ENCODE measurements at regions not wholly inside any gene's neighbourhood (a gene's known extent, or its start where the extent isn't known, plus 50 kb on each side); places are given as distances from the start of the nearest gene placed in this dataset.

DNA sequence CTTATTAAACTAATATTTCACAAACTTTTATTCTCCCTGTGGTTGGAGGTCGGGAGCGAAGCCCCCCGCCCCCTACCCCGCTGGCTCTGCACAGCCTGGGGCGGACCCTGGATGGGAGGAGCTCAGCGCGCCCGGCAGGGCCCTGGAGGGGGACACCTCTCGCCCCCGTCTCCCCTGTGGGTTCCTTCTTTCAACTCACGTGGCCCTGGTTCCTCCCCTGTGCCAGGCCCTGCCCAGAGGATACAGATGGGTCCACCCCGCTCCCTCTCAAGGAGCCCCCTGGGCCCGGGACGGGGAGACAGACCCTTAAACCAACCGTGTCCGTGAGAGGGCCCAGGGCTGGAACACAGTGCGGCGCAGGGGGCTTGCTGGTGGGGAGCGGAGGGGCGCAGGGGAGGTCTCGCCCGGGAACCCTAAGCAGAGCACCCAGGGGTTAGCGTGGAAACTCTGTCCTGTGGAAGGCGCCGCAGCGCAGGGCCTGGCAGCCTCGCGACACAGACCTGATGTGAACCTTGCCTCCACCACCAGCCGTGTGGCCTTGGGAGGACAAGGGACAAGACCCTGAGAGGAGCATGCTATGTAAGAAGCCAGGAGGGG lies 103.7 kb upstream of the MVB12B start:
- TF ChIP-seq, protein P1, sequence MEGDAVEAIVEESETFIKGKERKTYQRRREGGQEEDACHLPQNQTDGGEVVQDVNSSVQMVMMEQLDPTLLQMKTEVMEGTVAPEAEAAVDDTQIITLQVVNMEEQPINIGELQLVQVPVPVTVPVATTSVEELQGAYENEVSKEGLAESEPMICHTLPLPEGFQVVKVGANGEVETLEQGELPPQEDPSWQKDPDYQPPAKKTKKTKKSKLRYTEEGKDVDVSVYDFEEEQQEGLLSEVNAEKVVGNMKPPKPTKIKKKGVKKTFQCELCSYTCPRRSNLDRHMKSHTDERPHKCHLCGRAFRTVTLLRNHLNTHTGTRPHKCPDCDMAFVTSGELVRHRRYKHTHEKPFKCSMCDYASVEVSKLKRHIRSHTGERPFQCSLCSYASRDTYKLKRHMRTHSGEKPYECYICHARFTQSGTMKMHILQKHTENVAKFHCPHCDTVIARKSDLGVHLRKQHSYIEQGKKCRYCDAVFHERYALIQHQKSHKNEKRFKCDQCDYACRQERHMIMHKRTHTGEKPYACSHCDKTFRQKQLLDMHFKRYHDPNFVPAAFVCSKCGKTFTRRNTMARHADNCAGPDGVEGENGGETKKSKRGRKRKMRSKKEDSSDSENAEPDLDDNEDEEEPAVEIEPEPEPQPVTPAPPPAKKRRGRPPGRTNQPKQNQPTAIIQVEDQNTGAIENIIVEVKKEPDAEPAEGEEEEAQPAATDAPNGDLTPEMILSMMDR (IDR thresholded peaks at IDR 0.05), result no peak
- no peak for TF ChIP-seq POLR2A (IDR thresholded peaks at IDR 0.05)
- Histone ChIP-seq H3K4me1 (no peaks in the 10 kb centered on the region), H3K27ac (no peak overlapping the region), H3K27me3 (peaks cover 0 to 8% of the 10 kb centered on the region in 2 donors), H3K9me3 (no peaks in the 10 kb centered on the region), H3K4me3 (no peak overlapping the region), H3K36me3 (no peaks in the 10 kb centered on the region)
- DNase-seq, result no peak

DNA sequence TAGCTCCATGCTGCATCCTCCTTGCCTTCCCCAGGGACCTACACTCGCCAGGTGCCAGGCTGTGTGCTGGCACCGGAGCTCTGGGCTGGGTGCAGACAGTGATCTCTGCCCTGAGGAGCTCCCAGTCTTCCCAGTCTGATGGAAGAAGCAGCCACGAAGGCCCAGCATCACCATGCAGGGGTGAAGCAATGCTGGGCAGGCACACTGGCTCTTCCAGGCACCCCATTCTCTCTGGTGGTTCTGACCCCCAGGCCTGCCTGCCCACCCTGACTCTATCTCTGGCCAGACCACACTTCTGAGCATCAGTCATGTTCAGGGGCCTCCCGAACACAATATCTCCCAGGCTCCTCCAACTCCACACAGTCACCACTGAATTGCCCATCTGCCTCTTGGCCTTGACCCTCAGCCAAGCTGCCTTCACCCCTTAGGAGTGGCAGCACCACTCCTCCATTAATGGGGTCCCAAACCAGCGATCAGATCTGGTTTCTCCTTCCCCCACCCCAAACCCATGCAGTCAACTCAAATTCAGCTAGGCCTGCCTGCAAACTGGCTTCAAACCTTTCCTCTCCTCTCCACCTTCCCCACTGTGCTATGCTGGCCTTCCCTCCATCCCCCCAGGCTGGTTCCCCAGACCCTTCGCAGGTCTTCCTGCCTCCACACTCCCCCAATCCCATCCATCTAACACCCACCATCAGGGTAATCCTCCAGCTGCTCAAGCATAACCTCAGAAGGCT lies 102.7 kb upstream of the MVB12B start:
- H3K27ac ChIP-seq, result no peak overlapping the region
- no peak overlapping the region for H3K4me3 ChIP-seq
- no peaks in the 10 kb centered on the region for H3K36me3 ChIP-seq
- no peak for DNase-seq
- H3K4me1 ChIP-seq, result no peaks in the 10 kb centered on the region
- TF ChIP-seq POLR2A (IDR thresholded peaks at IDR 0.05), result no peak
- TF ChIP-seq, protein P1 (IDR thresholded peaks at IDR 0.05), result no peak
- peaks cover 0 to 8% of the 10 kb centered on the region in 2 donors for H3K27me3 ChIP-seq
- H3K9me3 ChIP-seq, result no peaks in the 10 kb centered on the region

DNA sequence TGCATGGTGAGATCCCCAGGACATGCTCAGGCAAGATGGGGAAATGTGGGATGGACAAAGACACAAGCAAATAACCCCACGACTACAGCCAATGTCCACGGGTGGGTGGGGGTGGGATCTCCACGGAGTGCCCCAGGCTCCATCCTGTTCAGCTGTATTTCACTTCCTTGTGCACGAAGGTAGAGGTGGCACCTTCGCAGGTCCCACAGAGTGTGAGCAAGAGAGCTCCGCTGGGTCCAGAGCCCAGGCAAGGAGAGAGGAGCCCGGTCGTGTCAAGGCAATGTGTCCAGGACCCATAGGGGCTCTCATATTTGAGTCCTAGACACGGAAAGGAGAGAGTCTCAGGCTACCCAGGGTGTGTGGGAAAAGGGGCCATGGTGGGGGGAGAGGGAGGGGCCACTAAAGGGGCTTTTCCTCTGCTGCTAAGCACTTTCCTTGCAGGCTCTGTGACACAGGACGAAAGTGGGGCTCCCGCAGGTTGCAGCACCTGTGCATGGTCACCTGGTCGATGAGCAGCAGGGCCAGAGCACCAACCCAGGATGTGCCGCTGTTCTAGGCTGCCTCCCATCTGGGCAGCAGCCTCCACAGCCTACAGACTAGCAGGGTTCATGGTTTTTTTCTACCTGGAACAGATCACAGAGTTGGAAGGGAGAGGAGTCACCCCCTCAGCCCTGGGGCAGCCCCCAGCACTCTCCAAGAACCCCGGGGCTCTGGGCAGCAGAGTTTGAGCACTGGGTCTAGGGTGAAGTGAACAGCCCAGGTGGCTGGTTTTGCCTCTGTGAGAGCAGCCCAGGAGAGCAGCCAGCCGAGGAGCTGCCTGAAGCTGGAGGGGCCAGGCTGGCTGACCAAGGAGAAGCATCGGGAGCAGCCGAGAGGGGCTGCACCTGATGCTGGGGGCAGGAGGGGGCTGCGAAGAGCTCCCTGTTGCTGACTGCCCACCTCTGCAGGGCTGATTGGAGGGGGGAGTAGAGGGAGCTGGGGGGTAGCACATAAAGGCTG lies 100.7 kb upstream of the MVB12B start:
- Histone ChIP-seq H3K4me1 (no peaks in the 10 kb centered on the region), H3K36me3 (no peaks in the 10 kb centered on the region), H3K27me3 (peaks cover 0 to 8% of the 10 kb centered on the region in 2 donors), H3K27ac (no peak overlapping the region), H3K4me3 (no peak overlapping the region), H3K9me3 (no peaks in the 10 kb centered on the region)
- DNase-seq, result peak in 1 of 3 donors; percentile 29
- TF ChIP-seq, protein P1 (IDR thresholded peaks at IDR 0.05), result no peak
- TF ChIP-seq POLR2A (IDR thresholded peaks at IDR 0.05), result no peak

DNA sequence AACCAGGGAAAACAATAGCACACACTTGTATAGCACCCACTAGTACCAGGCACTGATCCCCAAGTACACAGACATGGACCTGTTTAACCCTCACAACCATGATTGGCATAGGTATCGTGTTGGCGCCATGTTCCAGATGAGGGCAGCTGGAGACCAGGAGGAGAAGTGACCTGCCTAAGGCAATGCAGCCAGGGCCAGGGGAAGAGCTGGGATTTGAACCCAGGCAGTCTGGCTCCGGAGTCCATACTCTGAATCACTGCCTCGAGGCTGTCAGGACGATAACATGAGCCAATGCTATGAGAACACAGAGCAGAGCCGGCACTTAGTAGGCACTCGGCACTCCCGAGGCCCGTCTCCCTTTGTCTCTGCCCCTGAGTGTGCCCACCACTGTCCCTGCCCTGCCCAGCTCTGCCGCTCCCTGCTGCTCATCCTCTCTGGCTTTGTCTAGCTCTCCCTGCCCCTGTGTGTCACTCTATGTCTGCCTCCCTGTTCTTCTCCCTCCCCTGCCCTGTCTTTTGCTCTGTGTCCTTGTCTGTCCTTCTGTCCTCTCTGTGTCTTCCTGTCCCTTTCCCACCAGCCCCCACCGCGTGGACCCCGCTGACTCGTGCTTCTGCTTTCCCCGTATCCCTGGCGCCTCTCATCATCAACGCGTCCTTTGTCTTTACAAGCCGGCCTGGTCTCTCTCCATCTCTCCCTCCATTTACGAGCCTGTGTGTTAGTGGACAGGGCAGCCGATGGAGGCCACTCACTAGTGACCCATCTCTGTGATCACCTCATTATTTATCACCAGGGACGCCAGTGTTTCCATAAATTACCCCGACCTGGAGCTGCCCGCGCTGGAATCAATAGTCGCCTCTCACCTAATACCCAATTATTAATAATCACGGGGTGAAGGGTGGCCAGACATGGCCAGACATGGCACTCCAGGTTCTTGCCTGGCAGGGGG lies 99.4 kb upstream of the MVB12B start:
- TF ChIP-seq POLR2A (IDR thresholded peaks at IDR 0.05), result no peak
- TF ChIP-seq, protein P1 (IDR thresholded peaks at IDR 0.05), result no peak
- no peak overlapping the region for H3K4me3 ChIP-seq
- H3K36me3 ChIP-seq, result no peaks in the 10 kb centered on the region
- peak in 1 of 3 donors; percentile 24 for DNase-seq
- no peak overlapping the region for H3K27ac ChIP-seq
- H3K4me1 ChIP-seq, result no peaks in the 10 kb centered on the region
- H3K9me3 ChIP-seq, result no peaks in the 10 kb centered on the region
- peaks cover 0 to 7% of the 10 kb centered on the region in 2 donors for H3K27me3 ChIP-seq

Data from Peyer's patch (tissue), 4 donors.